SH-SY5Y (cell line): ENCODE measurements at regions not wholly inside any gene's neighbourhood (a gene's known extent, or its start where the extent isn't known, plus 50 kb on each side); places are given as distances from the start of the nearest gene placed in this dataset.

ENCODE experiments used
- GATA2 ChIP-seq: IDR thresholded peaks from 2 replicates; pipeline ENCODE4 v1.6.1; 2011; ENCODE audit warnings: mild to moderate bottlenecking, low read depth, low read length
- GATA3 ChIP-seq: IDR thresholded peaks from 2 replicates; pipeline ENCODE4 v1.6.1; 2011; ENCODE audit warnings: low read depth, mild to moderate bottlenecking, low read length, moderate library complexity

DNA sequence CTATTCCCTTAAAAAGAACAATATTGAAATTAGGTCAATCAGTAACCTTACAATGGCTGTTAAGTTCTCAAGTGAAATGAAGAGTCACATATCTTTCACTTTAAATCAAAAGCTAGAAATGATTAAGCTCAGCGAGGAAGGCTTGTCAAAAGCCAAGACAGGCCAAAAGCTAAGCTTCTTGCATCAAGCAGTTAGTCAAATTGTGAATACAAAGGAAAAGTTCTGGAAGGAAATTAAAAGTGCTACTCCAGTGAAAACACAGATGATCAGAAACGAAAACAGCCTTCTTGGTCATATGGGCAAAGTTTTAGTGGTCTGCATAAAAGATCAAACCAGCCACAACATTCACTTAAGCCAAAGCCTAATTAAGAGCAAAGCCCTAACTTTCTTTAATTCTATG, 402.6 kb upstream of the ZEB2 start:
- TF ChIP-seq GATA2, result no peak
- no peak for TF ChIP-seq GATA3
